ENCODE measurements at regions not wholly inside any gene's neighbourhood (a gene's known extent, or its start where the extent isn't known, plus 50 kb on each side); places are given as distances from the start of the nearest gene placed in this dataset.

DNA sequence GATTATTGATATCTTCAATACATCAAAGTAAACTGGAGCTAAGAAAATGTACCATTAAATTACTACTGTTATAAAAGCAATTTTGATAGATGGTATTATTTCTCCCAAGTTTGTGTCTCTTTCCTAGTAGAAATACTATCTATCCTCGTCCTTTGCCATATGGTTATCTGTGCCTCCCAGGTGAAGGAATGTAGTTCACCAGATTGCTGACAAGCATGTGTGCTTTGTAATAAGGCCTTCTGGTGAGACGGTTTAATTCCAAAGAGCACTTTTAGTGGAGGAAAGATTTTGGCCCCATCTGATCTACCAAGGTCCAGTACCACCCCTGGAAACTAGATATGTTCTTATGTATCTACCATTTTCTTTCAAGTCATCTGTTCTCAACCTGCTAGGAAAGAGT is 243.6 kb downstream of the DLEU7 start:
- no peak for TF ChIP-seq CTCF (conservative IDR thresholded peaks at IDR 0.05; ENCODE audit: low read depth, low read length)
- no peak for TF ChIP-seq EZH2 (IDR thresholded peaks at IDR 0.05; ENCODE audit: borderline replicate concordance, low read depth, low read length, poor library complexity, severe bottlenecking)
